ENCODE measurements at regions not wholly inside any gene's neighbourhood (a gene's known extent, or its start where the extent isn't known, plus 50 kb on each side); places are given as distances from the start of the nearest gene placed in this dataset.

GRCh38 chr2:71952572-71953188, 195.0 kb downstream of the CYP26B1 start:
- DNase-seq (ENCODE audit: low spot score): no peak
- H3K4me1 ChIP-seq (ENCODE audit: insufficient read depth, low read length, poor library complexity, severe bottlenecking): no peaks in the 10 kb centered on the region
- intact Hi-C loops (cut with micrococcal nuclease; ENCODE audit: unreplicated experiment): no loop called here
- POLR2A ChIA-PET (ENCODE audit: low non-redundant PET): no interaction called here
- H3K4me3 ChIP-seq (ENCODE audit: low read depth, low read length, poor library complexity, severe bottlenecking): no peak overlapping the region
- no peak overlapping the region for H3K27ac ChIP-seq (ENCODE audit: low read depth, low read length, poor library complexity, severe bottlenecking)
- H3K36me3 ChIP-seq (ENCODE audit: insufficient read depth, low read length, poor library complexity, severe bottlenecking): no peaks in the 10 kb centered on the region
- BruUV-seq (replicated peaks): no TSS peak
- no peaks in the 10 kb centered on the region for H3K27me3 ChIP-seq (replicated peaks; ENCODE audit: insufficient read depth, low read depth, low read length, poor library complexity)
- CTCF ChIA-PET: no interaction called here
- H3K9me3 ChIP-seq (ENCODE audit: low read depth, low read length, poor library complexity, severe bottlenecking): peaks cover 7% of the 10 kb centered on the region
- TF ChIP-seq EZH2 (IDR thresholded peaks at IDR 0.05; ENCODE audit: borderline replicate concordance, low read depth, low read length, poor library complexity, severe bottlenecking) (no peak), CTCF (conservative IDR thresholded peaks at IDR 0.05; ENCODE audit: low read depth, low read length) (no peak)

DNA sequence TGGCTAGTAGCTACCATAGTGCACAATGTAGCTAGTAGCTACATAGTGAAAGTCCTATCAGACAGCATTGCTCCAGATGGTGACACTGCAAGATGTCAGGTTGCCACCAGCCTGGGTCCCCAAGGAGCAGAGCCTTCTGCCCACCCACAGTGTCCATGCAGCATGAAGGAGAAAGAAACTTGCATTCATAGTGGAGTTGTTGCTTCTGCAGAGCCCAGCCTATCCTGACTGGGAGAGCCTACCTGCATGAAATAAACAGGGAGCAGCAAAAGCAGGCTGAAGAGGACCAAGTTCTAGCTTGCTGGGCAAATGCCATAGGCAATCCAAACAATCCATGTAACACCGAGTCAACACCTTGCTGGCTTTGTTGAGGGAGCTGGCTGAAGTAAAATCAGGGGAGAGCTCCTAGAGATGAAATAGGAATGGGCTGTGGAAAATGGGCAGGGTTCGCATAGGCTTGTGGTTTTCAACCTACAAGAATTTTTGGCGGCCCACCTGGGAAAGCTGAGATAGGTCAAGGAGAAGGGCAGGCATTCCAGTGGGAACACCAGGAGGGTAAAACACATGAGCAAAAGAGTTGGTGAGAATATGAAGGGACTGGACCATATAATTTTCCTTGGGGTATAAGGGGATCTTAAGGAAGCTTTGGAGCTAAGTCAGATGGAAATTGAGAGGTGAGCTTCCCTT, 195.8 kb downstream of the CYP26B1 start:
- H3K27ac ChIP-seq (ENCODE audit: low read depth, low read length, poor library complexity, severe bottlenecking): no peak overlapping the region
- BruUV-seq (replicated peaks): no TSS peak
- no peaks in the 10 kb centered on the region for H3K27me3 ChIP-seq (replicated peaks; ENCODE audit: insufficient read depth, low read depth, low read length, poor library complexity)
- DNase-seq (ENCODE audit: low spot score): no peak
- no peaks in the 10 kb centered on the region for H3K4me1 ChIP-seq (ENCODE audit: insufficient read depth, low read length, poor library complexity, severe bottlenecking)
- CTCF ChIA-PET: no interaction called here
- POLR2A ChIA-PET (ENCODE audit: low non-redundant PET): no interaction called here
- intact Hi-C loops (cut with micrococcal nuclease; ENCODE audit: unreplicated experiment): no loop called here
- TF ChIP-seq EZH2 (IDR thresholded peaks at IDR 0.05; ENCODE audit: borderline replicate concordance, low read depth, low read length, poor library complexity, severe bottlenecking): no peak
- H3K4me3 ChIP-seq (ENCODE audit: low read depth, low read length, poor library complexity, severe bottlenecking): no peak overlapping the region
- H3K9me3 ChIP-seq (ENCODE audit: low read depth, low read length, poor library complexity, severe bottlenecking): no peaks in the 10 kb centered on the region
- no peaks in the 10 kb centered on the region for H3K36me3 ChIP-seq (ENCODE audit: insufficient read depth, low read length, poor library complexity, severe bottlenecking)

DNA sequence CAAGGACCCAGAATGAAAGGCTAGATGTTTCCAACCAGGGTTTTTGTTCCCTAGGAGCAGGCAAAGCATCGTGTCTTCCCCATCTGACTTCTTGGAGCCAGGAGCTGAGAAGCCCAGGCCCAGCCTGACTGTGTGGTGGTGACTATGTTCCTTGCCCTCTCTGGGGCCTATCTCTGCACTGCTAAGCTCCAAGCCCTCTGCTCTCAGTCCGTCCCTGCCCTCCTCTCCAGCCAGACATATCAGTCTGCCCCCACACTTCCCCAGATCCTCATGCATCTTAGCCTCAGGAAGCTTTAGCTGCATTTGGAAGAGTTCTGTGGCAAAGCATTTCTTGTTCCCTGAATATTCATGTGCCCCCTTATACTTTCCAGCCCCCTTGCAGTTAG, 196.6 kb downstream of the CYP26B1 start:
- TF ChIP-seq EZH2 (IDR thresholded peaks at IDR 0.05; ENCODE audit: borderline replicate concordance, low read depth, low read length, poor library complexity, severe bottlenecking) (no peak), CTCF (conservative IDR thresholded peaks at IDR 0.05; ENCODE audit: low read depth, low read length) (no peak)
- ChIA-PET POLR2A (ENCODE audit: low non-redundant PET) (no interaction called here), CTCF (no interaction called here)
- H3K4me1 ChIP-seq (ENCODE audit: insufficient read depth, low read length, poor library complexity, severe bottlenecking): no peaks in the 10 kb centered on the region
- intact Hi-C loops (cut with micrococcal nuclease; ENCODE audit: unreplicated experiment): no loop called here
- no TSS peak for BruUV-seq (replicated peaks)
- no peaks in the 10 kb centered on the region for H3K36me3 ChIP-seq (ENCODE audit: insufficient read depth, low read length, poor library complexity, severe bottlenecking)
- DNase-seq (ENCODE audit: low spot score): no peak
- H3K9me3 ChIP-seq (ENCODE audit: low read depth, low read length, poor library complexity, severe bottlenecking): no peaks in the 10 kb centered on the region
- H3K27me3 ChIP-seq (replicated peaks; ENCODE audit: insufficient read depth, low read depth, low read length, poor library complexity): no peaks in the 10 kb centered on the region
- no peak overlapping the region for H3K4me3 ChIP-seq (ENCODE audit: low read depth, low read length, poor library complexity, severe bottlenecking)
- H3K27ac ChIP-seq (ENCODE audit: low read depth, low read length, poor library complexity, severe bottlenecking): no peak overlapping the region

Measured in A673 (cell line).